ENCODE measurements at regions not wholly inside any gene's neighbourhood (a gene's known extent, or its start where the extent isn't known, plus 50 kb on each side); places are given as distances from the start of the nearest gene placed in this dataset.

- no peak for TF ChIP-seq ZBTB40 (IDR thresholded peaks at IDR 0.05)
- no peak for TF ChIP-seq ZBTB40 (CRISPR knock-in tag; IDR thresholded peaks at IDR 0.05)
- no peak for TF ChIP-seq ZNF83 (CRISPR knock-in tag; IDR thresholded peaks at IDR 0.05; ENCODE audit: borderline replicate concordance)
- TF ChIP-seq ONECUT2 (CRISPR knock-in tag; IDR thresholded peaks at IDR 0.05) = no peak
Observed at GRCh38 chr3:5799398-5799797, 611.9 kb downstream of the EDEM1 start (continued).

GRCh38 chr3:5800965-5801364 lies 613.5 kb downstream of the EDEM1 start:
- Histone ChIP-seq H2AFZ (ENCODE audit: low read length) (no peak overlapping the region), H3K9ac (ENCODE audit: insufficient read depth, low read depth, low read length) (no peak overlapping the region), H3K27me3 (ENCODE audit: control insufficient read depth in 1 of 2, insufficient read depth in 2 of 2, low read length in 2 of 2) (no peaks in the 10 kb centered on the region), H3K9me3 (ENCODE audit: low read length) (peaks cover 8% of the 10 kb centered on the region; the same call in 1 of the 2 replicates), H3K4me3 (replicated peaks in 1 of 3; ENCODE audit: insufficient read depth in 1 of 3, low read depth in 2 of 3, low read length in 3 of 3) (no peak overlapping the region), H4K20me1 (ENCODE audit: insufficient read depth, low read length) (no peaks in the 10 kb centered on the region), H3K27ac (ENCODE audit: extremely low read length, insufficient read depth, low read length) (no peak overlapping the region), H3K4me2 (ENCODE audit: low read depth, low read length) (no peak overlapping the region), H3K4me1 (ENCODE audit: insufficient read depth, low read length) (no peaks in the 10 kb centered on the region), H3K36me3 (replicated peaks in 1 of 2; ENCODE audit: control insufficient read depth in 1 of 2, insufficient read depth in 2 of 2, low read length in 2 of 2) (no peaks in the 10 kb centered on the region), H3K79me2 (ENCODE audit: insufficient read depth, low read length) (no peaks in the 10 kb centered on the region)
- intact Hi-C loops (cut with micrococcal nuclease; ENCODE audit: unreplicated experiment) (no loop called here), in situ Hi-C loops (cut with HindIII; ENCODE audit: extremely low pct_ligation_motif_present, low pct_unique_long_range_greater_than_20kb) (no loop called here)
- 14% methylated on average over 4 of the region's 4 CpGs for whole genome bisulfite sequencing (ENCODE audit: low lambda C conversion rate)
- FAIRE-seq = no peak
- CTCF ChIA-PET (ENCODE audit: low intra/inter-chr PET ratio, low total read pairs) = no interaction called here
- DNase-seq (ENCODE audit: low spot score) = no peak
- no peak for ATAC-seq
- POLR2A ChIA-PET = no interaction called here
- no TSS peak for BruUV-seq (replicated peaks)
- peak; percentile 47; the same call in 1 of the 2 replicates for TF ChIP-seq MAFF (IDR thresholded peaks at IDR 0.05; ENCODE audit: low read depth, low read length)
- TF ChIP-seq MAFK (conservative IDR thresholded peaks at IDR 0.05 in 1 of 2, IDR thresholded peaks at IDR 0.05 in 1 of 2; ENCODE audit: low read length in 2 of 2) = peak; percentile 25 to 42; a peak in 2 of 4 replicates
- no peak for TF ChIP-seq YEATS2 (CRISPR knock-in tag; IDR thresholded peaks at IDR 0.05; ENCODE audit: borderline replicate concordance)
- no peak for TF ChIP-seq DMTF1 (CRISPR knock-in tag; IDR thresholded peaks at IDR 0.05)
- no peak for TF ChIP-seq CREBL2 (CRISPR knock-in tag; IDR thresholded peaks at IDR 0.05; ENCODE audit: borderline replicate concordance)
- no peak for TF ChIP-seq SKIL (CRISPR knock-in tag; IDR thresholded peaks at IDR 0.05; ENCODE audit: borderline replicate concordance)
